GM12873 (cell line): ENCODE measurements at regions not wholly inside any gene's neighbourhood (a gene's known extent, or its start where the extent isn't known, plus 50 kb on each side); places are given as distances from the start of the nearest gene placed in this dataset.

Experiments
- CTCF ChIP-seq: IDR thresholded peaks from 2 replicates; pipeline ENCODE4 v1.5.1; 2012; ENCODE audit warnings: low read depth, mild to moderate bottlenecking, moderate library complexity, low read length, control low read depth; ENCODE audit not compliant: insufficient read depth; ENCODE audit errors: missing control alignments

DNA sequence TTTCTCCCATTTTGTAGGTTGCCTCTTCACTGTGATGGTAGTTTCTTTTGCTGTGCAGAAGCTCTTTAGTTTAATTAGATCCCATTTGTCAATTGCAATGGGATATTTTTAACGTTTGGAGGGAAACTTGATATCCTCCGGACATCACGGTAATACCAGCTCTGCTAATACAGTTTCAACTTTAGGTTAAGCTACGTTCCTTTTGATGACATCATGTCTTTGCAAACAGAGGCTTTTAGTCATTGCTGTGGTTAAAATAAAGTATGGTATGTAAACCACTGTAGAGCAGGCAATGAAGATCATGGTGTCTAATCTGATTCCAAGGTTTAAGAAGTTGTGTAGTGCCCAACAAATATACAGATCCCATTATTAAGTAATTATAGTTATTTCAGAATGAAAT, 168.0 kb upstream of the CHD6 start:
- no peak for TF ChIP-seq CTCF

GRCh38 chr20:41784209-41784958, 166.2 kb upstream of the CHD6 start:
- TF ChIP-seq CTCF: no peak

DNA sequence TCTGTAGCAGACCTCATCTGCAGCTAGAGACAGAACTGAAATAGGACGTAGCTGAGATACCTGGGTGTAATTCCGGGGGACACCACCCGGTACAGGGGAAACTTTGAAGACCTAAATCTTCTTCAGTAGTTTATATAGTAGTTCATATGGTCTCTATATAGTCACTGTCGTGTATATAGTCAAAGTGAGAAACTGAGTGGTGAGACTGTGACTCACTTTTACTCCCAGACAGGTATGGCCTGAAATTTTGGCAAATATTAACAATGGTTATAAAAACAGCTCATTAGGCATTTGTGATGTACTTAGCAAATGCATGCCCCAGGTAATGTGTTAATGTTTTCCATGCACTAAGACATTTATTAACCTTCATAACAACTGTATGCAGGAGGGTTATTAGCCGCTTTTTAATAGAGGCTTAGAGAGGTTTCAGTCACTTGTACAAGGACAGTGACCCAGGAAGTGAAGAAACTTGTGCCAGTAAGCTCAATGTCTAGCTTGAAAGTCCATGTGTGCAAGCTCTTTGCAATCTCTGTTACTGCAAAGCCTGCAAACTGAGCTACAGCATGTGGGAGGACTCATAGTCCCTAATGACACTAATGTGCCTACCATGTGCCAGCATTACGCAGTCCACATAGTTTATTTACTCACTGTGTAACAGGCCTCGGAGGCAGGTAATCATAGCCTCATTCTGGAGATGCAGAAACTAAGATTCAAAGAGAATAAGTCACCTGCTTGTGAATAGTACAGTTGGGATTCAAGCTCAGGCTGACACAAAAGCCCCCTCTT, 165.4 kb upstream of the CHD6 start:
- TF ChIP-seq CTCF: no peak

DNA sequence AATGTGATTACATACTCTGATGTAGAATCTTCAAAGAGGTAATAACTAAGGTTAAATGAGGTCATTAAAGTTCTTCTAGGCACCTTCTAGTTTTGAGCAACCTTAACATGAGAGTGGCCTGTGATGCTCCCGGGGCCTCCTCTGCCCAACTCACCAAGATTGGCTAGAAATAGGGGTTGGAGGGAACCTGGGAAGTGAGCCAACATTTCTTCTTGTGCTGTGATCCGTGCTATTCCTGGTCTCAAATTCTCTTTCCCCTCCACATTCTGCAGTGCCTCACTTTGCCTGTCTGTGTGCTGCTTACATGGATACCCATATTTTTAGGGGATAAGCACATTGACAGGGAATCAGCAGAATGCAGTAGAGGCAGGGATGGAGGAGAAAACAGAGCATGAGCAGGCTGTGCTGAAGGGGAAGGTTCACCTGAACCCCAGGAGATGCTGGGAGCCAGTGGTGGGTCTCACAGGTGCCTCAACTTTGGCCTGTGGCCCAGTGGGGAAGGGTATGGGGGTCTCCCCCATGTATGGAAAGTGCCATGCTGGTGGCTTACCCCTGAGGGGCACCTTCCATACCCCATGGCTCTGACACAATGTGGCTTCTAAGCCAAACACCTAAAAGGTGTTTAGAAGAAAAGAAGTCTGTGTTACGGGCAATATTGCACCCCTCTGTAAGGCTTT, 164.7 kb upstream of the CHD6 start:
- no peak for TF ChIP-seq CTCF

GRCh38 chr20:41782255-41782654, 164.1 kb upstream of the CHD6 start:
- no peak for TF ChIP-seq CTCF

GRCh38 chr20:41776421-41776820, 158.2 kb upstream of the CHD6 start:
- TF ChIP-seq CTCF: no peak

DNA sequence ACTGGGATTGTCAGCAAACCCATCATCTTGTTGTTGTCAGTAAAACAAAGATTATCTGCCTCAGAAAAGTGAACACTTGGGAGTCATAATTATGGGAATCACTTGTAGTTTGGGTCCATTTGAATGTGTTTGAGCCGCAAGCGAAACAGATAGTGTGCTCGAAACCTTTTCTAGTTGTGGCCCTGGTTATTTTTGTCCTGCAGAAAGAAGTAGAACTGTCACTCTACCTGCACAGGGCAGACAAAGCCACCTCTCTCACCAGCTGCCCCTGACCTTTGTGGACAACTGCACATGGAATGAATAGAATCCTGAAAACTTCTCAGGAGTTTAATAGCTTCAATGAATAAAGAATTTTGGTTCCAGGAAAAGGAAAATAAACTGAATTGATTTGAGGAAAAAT, 156.1 kb upstream of the CHD6 start:
- no peak for TF ChIP-seq CTCF
